Left ventricle myocardium inferior (tissue), 1 donor: ENCODE measurements at regions not wholly inside any gene's neighbourhood (a gene's known extent, or its start where the extent isn't known, plus 50 kb on each side); places are given as distances from the start of the nearest gene placed in this dataset.

ENCODE experiments used
- DNase-seq: peaks from one replicate; pipeline ENCODE4 v3.0.0-alpha.2; 2020
- H3K27ac ChIP-seq: fragments of 200-600 bp; replicated peaks from 2 replicates; pipeline ENCODE4 v1.8.0; 2021
- H3K27me3 ChIP-seq: fragments of 200-600 bp; 2 replicates; pipeline ENCODE4 v1.8.0; 2021; ENCODE audit warnings: low read depth
- H3K36me3 ChIP-seq: fragments of 200-600 bp; 2 replicates; pipeline ENCODE4 v1.8.0; 2021
- H3K4me1 ChIP-seq: fragments of 200-600 bp; 2 replicates; pipeline ENCODE4 v1.8.0; 2021
- H3K4me3 ChIP-seq: fragments of 200-600 bp; 2 replicates; pipeline ENCODE4 v1.8.0; 2021; ENCODE audit warnings: mild to moderate bottlenecking, moderate library complexity
- H3K9me3 ChIP-seq: fragments of 200-600 bp; replicated peaks from 2 replicates; pipeline ENCODE4 v1.8.0; 2021
- CTCF ChIP-seq: fragments of 200-600 bp; IDR thresholded peaks from 2 replicates; pipeline ENCODE4 v1.8.0; 2021; ENCODE audit warnings: antibody characterized with exemption, mild to moderate bottlenecking, borderline replicate concordance
- intact Hi-C: fragments of 100-400 bp; cut with micrococcal nuclease; formaldehyde crosslinking; loops from one replicate; pipeline ENCODE4 v1.11.0; 2022
- donor health status: DM: no; HTN: yes; CAD: no; lungs with severe emphysema.

GRCh38 chr18:2219706-2220105 lies 351.6 kb downstream of the METTL4 start:
- H3K36me3 ChIP-seq = no peaks in the 10 kb centered on the region
- TF ChIP-seq CTCF = no peak
- H3K9me3 ChIP-seq = no peaks in the 10 kb centered on the region
- peaks cover 4% of the 10 kb centered on the region for H3K27me3 ChIP-seq
- intact Hi-C loops = loop anchor here (10.0 kb wide), 2 partner anchors 115 to 635 kb away; no protein-coding TSS in a partner anchor
- H3K4me1 ChIP-seq = no peaks in the 10 kb centered on the region
- H3K4me3 ChIP-seq = no peak overlapping the region
- H3K27ac ChIP-seq = no peak overlapping the region
- no peak for DNase-seq

- no peaks in the 10 kb centered on the region for H3K36me3 ChIP-seq
- H3K9me3 ChIP-seq = no peaks in the 10 kb centered on the region
- H3K27me3 ChIP-seq = peaks cover 9% of the 10 kb centered on the region
- H3K4me3 ChIP-seq = no peak overlapping the region
- no peak for TF ChIP-seq CTCF
- intact Hi-C loops = loop anchor here (10.0 kb wide), 2 partner anchors 118 to 638 kb away; no protein-coding TSS in a partner anchor
- DNase-seq = no peak
- no peak overlapping the region for H3K27ac ChIP-seq
- no peaks in the 10 kb centered on the region for H3K4me1 ChIP-seq
Measured at GRCh38 chr18:2222270-2223185, 348.8 kb downstream of the METTL4 start.

- intact Hi-C loops = loop anchor here (10.0 kb wide), 2 partner anchors 119 to 639 kb away; no protein-coding TSS in a partner anchor
- DNase-seq = no peak
- Histone ChIP-seq H3K4me1 (no peaks in the 10 kb centered on the region), H3K27me3 (peaks cover 9% of the 10 kb centered on the region), H3K27ac (no peak overlapping the region), H3K9me3 (no peaks in the 10 kb centered on the region), H3K36me3 (no peaks in the 10 kb centered on the region), H3K4me3 (peak overlapping the region; percentile 43)
- no peak for TF ChIP-seq CTCF
Measured at GRCh38 chr18:2223449-2223848, 347.9 kb downstream of the METTL4 start.

- no peaks in the 10 kb centered on the region for H3K36me3 ChIP-seq
- H3K4me3 ChIP-seq = peak overlapping the region; percentile 43
- H3K27me3 ChIP-seq = peaks cover 6% of the 10 kb centered on the region
- no peaks in the 10 kb centered on the region for H3K9me3 ChIP-seq
- H3K27ac ChIP-seq = no peak overlapping the region
- H3K4me1 ChIP-seq = no peaks in the 10 kb centered on the region
- intact Hi-C loops = loop anchor here (10.0 kb wide), 2 partner anchors 119 to 639 kb away; no protein-coding TSS in a partner anchor
- DNase-seq = no peak
- peak; percentile 70 for TF ChIP-seq CTCF
Measured at GRCh38 chr18:2223849-2224248, 347.5 kb downstream of the METTL4 start.

- H3K9me3 ChIP-seq = no peaks in the 10 kb centered on the region
- H3K36me3 ChIP-seq = no peaks in the 10 kb centered on the region
- H3K4me1 ChIP-seq = no peaks in the 10 kb centered on the region
- no peak overlapping the region for H3K27ac ChIP-seq
- TF ChIP-seq CTCF = no peak
- no peak overlapping the region for H3K4me3 ChIP-seq
- DNase-seq = no peak
- intact Hi-C loops = no loop called here
- peaks cover 41% of the 10 kb centered on the region for H3K27me3 ChIP-seq
Measured at GRCh38 chr18:2236232-2236631, 335.1 kb downstream of the METTL4 start.
